Mammary epithelial cell (primary cell): ENCODE measurements at regions not wholly inside any gene's neighbourhood (a gene's known extent, or its start where the extent isn't known, plus 50 kb on each side); places are given as distances from the start of the nearest gene placed in this dataset.
"Not testable (repeated sequence)": the region's sequence is repeated elsewhere in the genome, so short reads cannot be mapped to it uniquely, and the experiment has no call there.

Experiments used
- EZH2 ChIP-seq: IDR thresholded peaks from 2 replicates; pipeline ENCODE4 v1.6.1; 2012; ENCODE audit warnings: low read length, inconsistent platforms, borderline replicate concordance
- TF ChIP-seq, protein P1 (sequence below), 2 donors: IDR thresholded peaks in 1 of 2; conservative IDR thresholded peaks in 1 of 2; 2 replicates each; pipeline ENCODE4 v1.5.1; 2011 to 2012; ENCODE audit warnings: inconsistent platforms in 2 of 2, low read length in 2 of 2, mild to moderate bottlenecking in 2 of 2, control low read depth in 1 of 2, low read depth in 1 of 2; ENCODE audit not compliant: insufficient read depth in 1 of 2; ENCODE audit errors: extremely low read depth in 1 of 2

DNA sequence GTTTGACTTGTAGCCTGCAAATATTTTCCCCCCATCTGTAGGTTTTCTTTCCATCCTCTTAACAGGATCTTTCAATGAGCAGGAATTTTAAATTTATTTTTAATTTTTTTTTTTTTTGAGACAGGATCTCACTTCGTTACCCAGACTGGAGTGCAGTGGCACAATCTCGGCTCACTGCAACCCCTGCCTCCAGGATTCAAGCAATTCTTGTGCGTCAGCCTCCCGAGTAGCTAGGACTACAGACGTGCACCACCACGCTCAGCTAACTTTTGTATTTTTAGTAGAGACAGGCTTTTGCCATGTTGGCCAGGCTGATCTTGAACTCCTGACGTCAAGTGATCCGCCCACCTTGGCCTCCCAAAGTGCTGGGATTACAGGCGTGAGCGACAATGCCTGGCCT lies 335.2 kb upstream of the TNRC6C start:
- TF ChIP-seq, protein P1, sequence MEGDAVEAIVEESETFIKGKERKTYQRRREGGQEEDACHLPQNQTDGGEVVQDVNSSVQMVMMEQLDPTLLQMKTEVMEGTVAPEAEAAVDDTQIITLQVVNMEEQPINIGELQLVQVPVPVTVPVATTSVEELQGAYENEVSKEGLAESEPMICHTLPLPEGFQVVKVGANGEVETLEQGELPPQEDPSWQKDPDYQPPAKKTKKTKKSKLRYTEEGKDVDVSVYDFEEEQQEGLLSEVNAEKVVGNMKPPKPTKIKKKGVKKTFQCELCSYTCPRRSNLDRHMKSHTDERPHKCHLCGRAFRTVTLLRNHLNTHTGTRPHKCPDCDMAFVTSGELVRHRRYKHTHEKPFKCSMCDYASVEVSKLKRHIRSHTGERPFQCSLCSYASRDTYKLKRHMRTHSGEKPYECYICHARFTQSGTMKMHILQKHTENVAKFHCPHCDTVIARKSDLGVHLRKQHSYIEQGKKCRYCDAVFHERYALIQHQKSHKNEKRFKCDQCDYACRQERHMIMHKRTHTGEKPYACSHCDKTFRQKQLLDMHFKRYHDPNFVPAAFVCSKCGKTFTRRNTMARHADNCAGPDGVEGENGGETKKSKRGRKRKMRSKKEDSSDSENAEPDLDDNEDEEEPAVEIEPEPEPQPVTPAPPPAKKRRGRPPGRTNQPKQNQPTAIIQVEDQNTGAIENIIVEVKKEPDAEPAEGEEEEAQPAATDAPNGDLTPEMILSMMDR (conservative IDR thresholded peaks at IDR 0.05 in 1 of 2, IDR thresholded peaks at IDR 0.05 in 1 of 2; ENCODE audit: extremely low read depth in 1 of 2, insufficient read depth in 1 of 2, low read depth in 1 of 2, low read length in 2 of 2): not testable (repeated sequence)
- TF ChIP-seq EZH2: not testable (repeated sequence)
